SH-SY5Y (cell line): ENCODE measurements at regions not wholly inside any gene's neighbourhood (a gene's known extent, or its start where the extent isn't known, plus 50 kb on each side); places are given as distances from the start of the nearest gene placed in this dataset.

ENCODE experiments used
- GATA2 ChIP-seq: IDR thresholded peaks from 2 replicates; pipeline ENCODE4 v1.6.1; 2011; ENCODE audit warnings: mild to moderate bottlenecking, low read depth, low read length
- GATA3 ChIP-seq: IDR thresholded peaks from 2 replicates; pipeline ENCODE4 v1.6.1; 2011; ENCODE audit warnings: low read depth, mild to moderate bottlenecking, low read length, moderate library complexity

DNA sequence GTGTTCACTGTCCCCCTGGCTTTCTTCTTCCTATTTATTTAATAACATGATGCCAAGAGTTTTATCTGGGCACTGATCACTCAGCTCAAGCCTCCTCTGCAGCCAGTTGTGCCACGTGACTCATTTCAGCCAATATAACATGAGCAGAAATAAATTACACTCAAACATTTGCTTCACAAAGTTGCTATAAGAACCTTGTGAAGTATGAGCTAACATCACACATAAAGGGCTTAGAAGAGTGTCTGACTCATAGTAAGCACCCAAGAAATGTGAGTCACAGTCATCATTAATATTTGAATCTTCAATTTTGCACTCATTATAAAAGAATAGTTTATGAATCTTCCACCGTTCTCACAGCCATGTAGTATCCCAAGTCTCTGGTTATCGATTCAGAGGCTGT lies 414.6 kb upstream of the NPVF start:
- no peak for TF ChIP-seq GATA3
- TF ChIP-seq GATA2: no peak

GRCh38 chr7:25643286-25643685 lies 415.0 kb upstream of the NPVF start:
- TF ChIP-seq GATA3 (no peak), GATA2 (no peak)

DNA sequence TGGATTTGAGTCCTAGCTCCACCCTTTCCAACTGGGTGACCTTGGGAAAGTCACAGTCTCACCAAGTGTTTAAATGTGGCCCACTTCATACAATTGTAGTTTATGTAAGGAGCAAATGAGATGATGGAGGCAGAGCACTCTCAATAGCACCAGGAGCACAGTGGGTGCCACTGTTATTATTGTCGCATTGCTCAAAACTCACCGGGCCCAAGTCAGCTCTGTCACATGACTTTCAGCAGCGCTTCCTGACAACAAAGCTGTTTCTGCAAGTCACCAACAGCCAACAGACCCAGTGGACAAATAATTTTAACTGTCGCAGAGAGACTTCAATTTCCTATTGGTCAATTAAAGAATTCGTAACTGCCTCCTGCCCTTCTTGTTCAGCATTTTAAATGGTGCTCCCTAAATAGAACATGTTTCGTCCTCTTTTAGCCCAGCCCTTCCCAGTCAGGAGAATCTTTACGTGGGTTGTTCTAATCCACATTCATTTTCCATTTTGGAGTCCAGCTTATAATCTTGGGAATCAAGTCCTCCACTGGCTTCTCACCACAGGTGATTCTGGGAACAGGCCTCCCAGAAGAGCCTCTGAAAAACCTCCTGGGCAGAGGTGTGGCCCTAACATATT lies 415.6 kb upstream of the NPVF start:
- TF ChIP-seq GATA2: no peak
- TF ChIP-seq GATA3: no peak

DNA sequence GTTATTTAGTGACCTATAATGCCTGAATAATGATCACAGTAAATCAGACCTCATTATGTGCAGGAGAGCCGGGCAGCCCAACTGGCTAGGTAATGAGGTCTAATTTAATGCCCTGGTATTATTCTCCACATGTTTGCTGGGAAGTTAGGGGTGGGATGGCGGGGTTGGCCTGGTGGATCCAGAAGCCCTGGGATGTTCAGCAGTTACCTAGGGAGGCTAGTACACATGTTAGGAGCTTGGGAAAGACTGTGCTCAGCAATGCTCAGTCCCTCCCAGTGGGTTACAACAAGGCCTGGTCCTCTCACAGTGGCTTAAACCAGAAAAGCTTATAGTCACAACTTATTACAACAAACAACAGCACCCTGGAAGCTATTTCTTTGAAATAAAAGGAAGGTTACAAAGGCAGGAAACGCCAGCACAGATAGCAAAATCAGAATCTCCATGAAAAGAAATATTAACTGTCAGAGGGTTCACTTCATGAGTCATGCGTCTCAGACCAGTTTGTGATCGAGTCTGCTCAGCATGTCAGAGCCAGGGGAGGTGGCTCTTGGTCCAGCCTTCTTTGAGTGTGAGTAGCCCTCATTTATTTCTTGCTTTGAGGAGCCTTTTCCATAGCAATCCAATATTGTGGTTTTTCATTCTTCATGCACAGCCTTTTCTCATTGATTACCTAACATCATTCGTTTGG lies 418.6 kb upstream of the NPVF start:
- TF ChIP-seq GATA3 (no peak), GATA2 (no peak)

DNA sequence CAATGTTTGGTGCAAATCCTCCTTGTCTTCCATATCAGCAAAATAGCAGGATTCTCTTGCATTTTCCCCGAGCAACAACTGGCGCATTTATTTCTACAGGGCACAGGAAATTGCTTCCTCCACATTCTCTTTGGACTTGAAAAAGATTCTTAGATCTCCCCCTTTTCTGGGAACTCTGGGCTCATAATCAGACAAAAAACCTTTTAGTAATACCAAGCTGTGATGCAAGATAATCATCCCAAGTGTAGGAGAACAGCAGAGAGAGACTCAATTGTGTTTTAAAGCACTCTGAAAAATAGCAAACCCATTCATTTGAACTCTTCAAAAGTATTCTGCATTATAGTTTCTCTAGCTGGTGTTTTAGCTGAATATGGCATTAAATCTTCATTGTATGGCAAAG lies 419.6 kb upstream of the NPVF start:
- TF ChIP-seq GATA3 (no peak), GATA2 (no peak)

DNA sequence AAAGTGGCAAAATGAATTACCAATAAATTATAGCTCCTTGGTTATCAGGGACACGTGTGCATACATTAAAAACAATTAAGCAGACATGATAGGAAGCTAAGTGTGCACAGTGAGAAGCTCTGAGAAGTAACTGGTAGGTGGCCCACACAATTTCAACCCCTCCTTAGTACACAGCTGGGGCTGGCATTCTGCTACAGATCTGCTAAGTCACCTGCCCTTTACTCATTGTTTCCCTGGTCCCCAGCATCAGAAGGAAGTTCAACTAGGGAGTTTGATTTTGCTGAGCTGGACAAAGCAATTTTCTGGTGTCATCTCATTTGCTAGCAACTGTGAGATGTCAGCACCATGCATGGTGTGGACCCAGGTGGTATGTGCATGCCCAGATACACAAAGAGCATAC lies 424.1 kb upstream of the NPVF start:
- no peak for TF ChIP-seq GATA2
- no peak for TF ChIP-seq GATA3

DNA sequence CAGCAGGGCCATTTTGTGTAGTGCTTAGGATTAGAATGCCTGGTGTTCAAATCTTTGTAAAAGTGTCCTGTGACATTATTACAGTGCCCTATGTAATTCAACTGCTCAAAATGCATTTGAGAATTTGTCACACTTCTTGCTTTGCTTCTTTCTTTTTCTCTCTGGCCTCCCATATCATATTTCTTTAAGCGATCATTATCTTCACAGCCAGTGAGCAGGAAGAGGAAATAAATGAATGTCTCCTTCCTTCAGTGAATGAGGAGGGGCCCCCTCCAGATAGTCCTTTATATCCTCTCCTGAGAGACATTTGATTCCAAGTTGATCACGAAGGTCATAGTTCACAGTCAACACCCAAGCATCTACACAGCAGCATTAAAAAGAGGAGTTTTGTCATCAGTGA lies 425.1 kb upstream of the NPVF start:
- TF ChIP-seq GATA3: no peak
- TF ChIP-seq GATA2: no peak

DNA sequence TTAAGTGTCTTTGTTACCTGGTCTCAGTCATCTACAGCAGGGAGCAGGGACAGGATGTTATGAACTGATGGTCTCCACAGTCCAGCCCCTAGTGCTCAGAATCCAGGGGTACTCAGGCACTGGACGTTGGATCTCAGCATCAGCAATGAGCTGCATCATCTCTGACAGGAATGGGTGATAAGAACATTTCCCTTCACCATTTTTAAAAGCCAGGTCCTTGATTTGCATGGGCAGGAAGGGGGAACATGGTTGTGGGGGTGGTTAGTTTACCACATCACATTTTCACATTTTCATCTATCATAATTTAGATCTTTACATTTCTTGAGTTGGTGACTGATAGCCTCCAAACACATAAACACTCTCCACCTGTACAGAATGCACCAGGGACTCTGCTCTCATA lies 427.8 kb upstream of the NPVF start:
- TF ChIP-seq GATA2: peak; percentile 75
- TF ChIP-seq GATA3: peak; percentile 65

DNA sequence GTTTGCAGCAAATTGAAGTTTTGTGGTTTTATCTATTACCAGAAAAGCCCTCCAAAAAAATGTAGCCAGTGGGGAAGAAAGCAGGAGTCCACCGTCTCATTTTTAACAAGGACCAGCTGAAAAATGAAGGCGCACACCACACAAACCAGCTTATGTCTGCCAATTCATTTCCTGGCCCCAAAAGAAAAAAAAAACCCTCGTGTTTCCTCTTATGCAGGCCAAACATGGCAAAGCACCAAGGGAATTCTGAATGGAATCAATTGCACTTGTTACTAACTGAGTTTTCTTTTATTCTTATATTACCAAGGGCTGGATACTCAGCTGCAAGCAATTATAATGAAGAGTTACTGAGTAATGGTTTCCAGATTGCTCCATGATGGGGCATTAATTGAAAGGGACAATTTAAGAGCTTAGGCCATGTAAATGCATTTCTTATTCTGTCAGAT lies 428.3 kb upstream of the NPVF start:
- TF ChIP-seq GATA3: no peak
- TF ChIP-seq GATA2: no peak

DNA sequence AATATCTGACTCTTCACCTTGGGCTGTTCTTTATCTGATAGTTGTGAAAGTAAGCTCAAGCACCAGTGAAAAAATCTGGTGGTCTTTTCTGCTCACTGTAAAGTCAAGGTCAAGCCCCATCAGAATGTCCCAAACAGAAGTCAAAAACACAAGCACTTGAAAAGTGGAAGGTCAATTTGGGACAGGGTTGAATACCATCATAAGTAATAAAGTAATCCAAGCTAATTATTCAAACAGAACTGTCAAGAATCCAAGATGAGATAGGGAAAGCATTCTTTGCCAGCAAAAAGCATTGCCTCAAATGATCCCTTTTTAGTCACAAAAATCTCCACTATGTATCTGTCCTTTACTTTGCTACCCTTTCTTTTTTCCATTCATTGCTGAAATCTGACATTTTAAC lies 430.1 kb upstream of the NPVF start:
- TF ChIP-seq GATA3: no peak
- TF ChIP-seq GATA2: no peak

GRCh38 chr7:25659841-25660240 lies 431.6 kb upstream of the NPVF start:
- peak; percentile 62 for TF ChIP-seq GATA2
- no peak for TF ChIP-seq GATA3

DNA sequence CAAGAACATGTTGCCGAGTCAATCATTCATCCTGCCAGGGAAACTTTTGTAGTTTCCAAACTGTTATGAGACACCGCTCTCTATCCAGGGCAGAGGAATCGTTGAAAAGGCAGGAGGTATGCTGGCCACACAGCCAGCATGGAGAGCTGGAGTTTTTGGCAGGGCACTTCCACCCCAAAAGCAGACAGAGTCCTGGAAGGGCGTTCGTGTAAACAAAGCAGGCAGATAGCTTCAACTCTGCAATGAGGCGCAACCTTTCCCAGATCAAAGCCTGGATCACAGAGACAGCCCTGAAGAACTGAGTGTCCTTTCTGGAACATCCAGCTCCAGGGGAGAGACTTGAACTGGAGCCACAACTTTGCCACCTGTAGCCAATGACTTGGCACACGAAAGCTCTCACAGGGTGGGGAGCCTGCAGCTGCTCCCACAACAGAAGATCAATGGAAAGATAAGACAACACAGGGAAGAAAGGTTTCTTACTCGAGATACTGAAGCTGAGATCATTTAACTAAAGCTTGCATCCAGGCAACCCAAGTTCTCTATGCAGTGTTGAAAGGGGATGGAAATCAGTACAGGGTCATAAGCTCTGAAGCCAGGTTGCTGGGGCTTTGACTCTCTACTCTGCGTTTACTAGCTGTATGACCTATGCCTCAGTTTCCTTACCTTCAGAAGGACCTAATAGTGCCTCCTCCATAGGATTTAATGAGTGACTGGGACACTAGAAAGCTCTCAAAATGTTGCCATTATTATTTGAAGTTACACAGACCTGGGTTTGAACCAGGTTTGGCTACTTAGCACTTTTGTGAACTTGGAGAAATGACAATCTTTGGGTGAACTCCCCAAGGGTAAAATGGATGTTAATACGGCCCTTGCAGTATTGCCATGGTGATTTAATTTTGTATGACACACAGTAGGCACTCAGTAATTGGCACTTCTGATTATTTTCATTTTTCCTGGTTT lies 434.8 kb upstream of the NPVF start:
- TF ChIP-seq GATA3: no peak
- TF ChIP-seq GATA2: peak; percentile 44

GRCh38 chr7:25663877-25664276 lies 435.6 kb upstream of the NPVF start:
- TF ChIP-seq GATA3: no peak
- TF ChIP-seq GATA2: peak; percentile 57

DNA sequence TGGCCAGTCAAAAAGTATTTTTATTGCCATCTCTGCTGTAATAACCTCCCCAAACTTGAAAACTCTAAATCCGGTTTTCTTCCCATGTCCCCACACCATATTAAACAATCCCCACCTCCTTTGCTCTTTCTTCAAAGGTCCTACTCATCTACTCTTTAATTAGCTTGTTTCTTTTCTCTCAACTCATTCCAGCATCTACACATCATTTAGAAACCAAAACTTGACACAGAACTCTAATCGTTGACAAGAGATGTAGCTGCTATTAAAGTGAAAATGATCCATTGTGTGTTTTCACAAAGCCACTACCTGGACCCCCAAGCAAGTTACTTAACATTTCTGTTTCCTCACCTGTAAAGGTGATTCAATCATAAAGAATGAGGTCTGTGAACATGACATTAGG lies 436.3 kb upstream of the NPVF start:
- TF ChIP-seq GATA3: no peak
- no peak for TF ChIP-seq GATA2

DNA sequence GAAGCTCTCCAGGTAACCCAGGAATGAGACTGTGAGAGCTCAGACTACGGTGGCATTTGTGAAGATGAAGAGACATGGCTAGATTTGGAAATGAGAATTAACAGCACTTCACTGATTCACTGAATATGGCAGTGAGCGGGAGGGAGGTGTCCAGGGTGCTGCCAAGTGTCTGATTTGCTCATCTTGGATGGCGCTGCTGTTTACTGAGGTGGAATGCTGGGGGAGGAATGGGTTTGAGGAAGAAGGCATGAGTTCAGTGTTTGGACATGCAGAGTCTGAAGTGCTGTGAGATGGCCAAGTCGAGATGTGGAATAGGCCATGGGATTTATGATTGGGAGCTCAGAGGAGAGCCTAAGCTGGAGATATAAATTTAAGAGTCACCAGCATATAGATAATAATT lies 437.1 kb upstream of the NPVF start:
- TF ChIP-seq GATA2 (no peak), GATA3 (no peak)
